ENCODE measurements at regions not wholly inside any gene's neighbourhood (a gene's known extent, or its start where the extent isn't known, plus 50 kb on each side); places are given as distances from the start of the nearest gene placed in this dataset.

GRCh38 chr12:90027041-90027440 is 318.4 kb upstream of the ATP2B1 start (continued):
- TF ChIP-seq ZBTB40 (IDR thresholded peaks at IDR 0.05; ENCODE audit: borderline replicate concordance): no peak

GRCh38 chr12:90026516-90026915 is 317.9 kb upstream of the ATP2B1 start:
- ChIA-PET POLR2A (no interaction called here), SMC1A (ENCODE audit: uncharacterized antibody, unreplicated experiment) (no interaction called here), CTCF (no interaction called here), RAD21 (ENCODE audit: unreplicated experiment) (no interaction called here)
- no peaks in the 10 kb centered on the region for H3K36me3 ChIP-seq (ENCODE audit: control insufficient read depth in 2 of 2, insufficient read depth in 2 of 2, low read length in 1 of 2)
- TF ChIP-seq MTA2 (IDR thresholded peaks at IDR 0.05; ENCODE audit: low read depth) (no peak), CEBPB (IDR thresholded peaks at IDR 0.05; ENCODE audit: borderline replicate concordance in 1 of 2, low read depth in 2 of 2, low read length in 2 of 2) (no peak), SREBF1 (IDR thresholded peaks at IDR 0.05; ENCODE audit: low read length) (no peak), MXI1 (IDR thresholded peaks at IDR 0.05; ENCODE audit: low read depth, low read length) (no peak), RFX5 (IDR thresholded peaks at IDR 0.05; ENCODE audit: low read depth, low read length) (no peak), NFIC (IDR thresholded peaks at IDR 0.05; ENCODE audit: low read depth, low read length) (no peak), ZNF274 (IDR thresholded peaks at IDR 0.05; ENCODE audit: insufficient read depth, insufficient read length) (no peak), POLR2AphosphoS5 (IDR thresholded peaks at IDR 0.05; ENCODE audit: low read length) (no peak)
- H3K4me1 ChIP-seq (ENCODE audit: control insufficient read depth, insufficient read depth, low read length): no peaks in the 10 kb centered on the region
- H2AFZ ChIP-seq (ENCODE audit: control insufficient read depth, low read depth, low read length): no peak overlapping the region
- intact Hi-C loops (cut with micrococcal nuclease; ENCODE audit: unreplicated experiment) (no loop called here), in situ Hi-C loops (cut with MboI) (no loop called here)
- WGBS (ENCODE audit: insufficient coverage, insufficient replicate concordance, low lambda C conversion rate, missing lambda C conversion rate): 88% methylated on average over 9 of the region's 9 CpGs
- DNase-seq (ENCODE audit: low read depth, low spot score): no peak
- no peaks in the 10 kb centered on the region for H3K79me2 ChIP-seq (ENCODE audit: control insufficient read depth, insufficient read depth, low read length)
- no peak overlapping the region for H3K27ac ChIP-seq (ENCODE audit: control insufficient read depth, insufficient read depth)
- BruUV-seq (replicated peaks): no TSS peak
- H3K4me3 ChIP-seq: no peak overlapping the region
- H4K20me1 ChIP-seq (ENCODE audit: control insufficient read depth, insufficient read depth): no peaks in the 10 kb centered on the region
- no peaks in the 10 kb centered on the region for H3K27me3 ChIP-seq (replicated peaks in 1 of 2; ENCODE audit: control insufficient read depth in 2 of 2, insufficient read depth in 2 of 2, low read length in 1 of 2)
- no peak for FAIRE-seq
- H3K9ac ChIP-seq (ENCODE audit: control insufficient read depth, insufficient read depth, low read length): no peak overlapping the region
- H3K4me2 ChIP-seq (ENCODE audit: control insufficient read depth, insufficient read depth): no peak overlapping the region
- ATAC-seq: no peak
- H3K9me3 ChIP-seq (replicated peaks; ENCODE audit: control insufficient read depth, insufficient read depth, low read length): no peaks in the 10 kb centered on the region

All from GM12878 (cell line).